Liver (tissue), 3 donors: ENCODE measurements at regions not wholly inside any gene's neighbourhood (a gene's known extent, or its start where the extent isn't known, plus 50 kb on each side); places are given as distances from the start of the nearest gene placed in this dataset.

Experiments used
- NR2F2 ChIP-seq: IDR thresholded peaks from 2 replicates; pipeline ENCODE4 v1.6.1; 2016; ENCODE audit warnings: antibody characterized with exemption
- RAD21 ChIP-seq, 2 donors: IDR thresholded peaks; 2 replicates each; pipeline ENCODE4 v1.6.1; 2016; ENCODE audit warnings: antibody characterized with exemption in 2 of 2, mild to moderate bottlenecking in 2 of 2
- TF ChIP-seq, protein P1 (sequence below): fragments of 150-350 bp; IDR thresholded peaks from 2 replicates; pipeline ENCODE4 v1.5.1; 2017; ENCODE audit warnings: improper control_type of control experiment, low read depth, low read length; ENCODE audit not compliant: missing input control
- donor health status: healthy.
- donor health status: healthy.

DNA sequence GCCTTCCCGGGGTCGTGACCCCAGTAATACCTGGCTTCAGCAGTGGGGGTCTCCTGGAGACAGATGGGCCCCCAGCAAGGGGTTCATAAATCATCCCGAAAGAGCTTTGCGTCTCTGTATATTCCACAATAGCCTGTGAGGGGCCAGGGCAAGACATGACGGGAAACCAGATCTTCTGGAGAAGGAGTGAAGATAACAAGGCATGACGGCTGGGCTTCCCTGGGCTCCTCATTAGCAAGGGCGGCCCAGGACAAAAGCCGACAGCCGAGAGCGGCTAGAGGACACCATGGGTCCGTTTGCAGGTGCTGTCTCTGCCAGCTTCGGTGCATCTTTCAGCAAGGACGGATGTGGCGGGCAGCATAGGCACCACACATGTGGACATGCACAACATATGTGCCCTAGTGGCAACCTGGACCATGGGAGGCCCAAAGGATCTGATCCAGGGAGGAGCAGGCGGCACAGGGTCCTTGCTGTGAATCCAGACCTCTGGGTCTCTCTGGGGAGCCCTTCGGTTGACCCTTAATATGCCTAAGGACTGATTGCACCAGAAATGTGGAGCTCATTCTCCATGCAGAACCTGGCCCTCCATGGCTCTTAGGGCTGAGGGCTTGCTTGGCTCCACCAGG lies 136.9 kb upstream of the FOXF1 start:
- TF ChIP-seq, protein P1, sequence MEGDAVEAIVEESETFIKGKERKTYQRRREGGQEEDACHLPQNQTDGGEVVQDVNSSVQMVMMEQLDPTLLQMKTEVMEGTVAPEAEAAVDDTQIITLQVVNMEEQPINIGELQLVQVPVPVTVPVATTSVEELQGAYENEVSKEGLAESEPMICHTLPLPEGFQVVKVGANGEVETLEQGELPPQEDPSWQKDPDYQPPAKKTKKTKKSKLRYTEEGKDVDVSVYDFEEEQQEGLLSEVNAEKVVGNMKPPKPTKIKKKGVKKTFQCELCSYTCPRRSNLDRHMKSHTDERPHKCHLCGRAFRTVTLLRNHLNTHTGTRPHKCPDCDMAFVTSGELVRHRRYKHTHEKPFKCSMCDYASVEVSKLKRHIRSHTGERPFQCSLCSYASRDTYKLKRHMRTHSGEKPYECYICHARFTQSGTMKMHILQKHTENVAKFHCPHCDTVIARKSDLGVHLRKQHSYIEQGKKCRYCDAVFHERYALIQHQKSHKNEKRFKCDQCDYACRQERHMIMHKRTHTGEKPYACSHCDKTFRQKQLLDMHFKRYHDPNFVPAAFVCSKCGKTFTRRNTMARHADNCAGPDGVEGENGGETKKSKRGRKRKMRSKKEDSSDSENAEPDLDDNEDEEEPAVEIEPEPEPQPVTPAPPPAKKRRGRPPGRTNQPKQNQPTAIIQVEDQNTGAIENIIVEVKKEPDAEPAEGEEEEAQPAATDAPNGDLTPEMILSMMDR: no peak
- no peak for TF ChIP-seq NR2F2
- no peak for TF ChIP-seq RAD21 (IDR thresholded peaks at IDR 0.05)
